ENCODE measurements at regions not wholly inside any gene's neighbourhood (a gene's known extent, or its start where the extent isn't known, plus 50 kb on each side); places are given as distances from the start of the nearest gene placed in this dataset.

DNA sequence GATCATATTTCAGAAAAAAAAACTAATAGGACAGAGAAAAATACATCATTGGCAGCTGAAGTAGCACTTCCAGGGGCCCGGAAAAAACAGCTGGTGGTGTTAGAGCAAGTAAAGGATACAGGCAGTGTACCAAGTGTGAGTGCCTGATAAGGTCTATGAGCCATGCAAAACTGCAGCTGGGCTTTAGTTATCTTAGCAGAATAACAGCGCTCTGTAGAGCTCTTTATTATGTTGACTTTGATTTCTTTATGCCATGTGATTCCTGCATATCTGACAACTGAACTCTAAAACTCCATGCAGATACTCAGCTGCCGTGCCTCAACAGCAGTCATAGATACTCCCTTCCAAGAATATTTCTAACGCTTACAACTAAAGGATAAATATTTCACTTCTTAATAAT is 119.5 kb downstream of the CAAP1 start:
- TF ChIP-seq CTCF (IDR thresholded peaks at IDR 0.05; ENCODE audit: low read depth, low read length, poor library complexity, severe bottlenecking) (no peak), EZH2phosphoT487 (IDR thresholded peaks at IDR 0.05; ENCODE audit: borderline replicate concordance, low read length) (no peak)
